Non-pigmented ciliary epithelial cell (primary cell): ENCODE measurements at regions not wholly inside any gene's neighbourhood (a gene's known extent, or its start where the extent isn't known, plus 50 kb on each side); places are given as distances from the start of the nearest gene placed in this dataset.
"Not testable (repeated sequence)": the region's sequence is repeated elsewhere in the genome, so short reads cannot be mapped to it uniquely, and the experiment has no call there.

Experiments
- DNase-seq: peaks from one replicate; pipeline ENCODE4 v3.0.0-alpha.2; 2010; ENCODE audit warnings: low read depth

GRCh38 chr11:14573539-14574057 lies 53.4 kb upstream of the PSMA1 start:
- not testable (repeated sequence) for DNase-seq

DNA sequence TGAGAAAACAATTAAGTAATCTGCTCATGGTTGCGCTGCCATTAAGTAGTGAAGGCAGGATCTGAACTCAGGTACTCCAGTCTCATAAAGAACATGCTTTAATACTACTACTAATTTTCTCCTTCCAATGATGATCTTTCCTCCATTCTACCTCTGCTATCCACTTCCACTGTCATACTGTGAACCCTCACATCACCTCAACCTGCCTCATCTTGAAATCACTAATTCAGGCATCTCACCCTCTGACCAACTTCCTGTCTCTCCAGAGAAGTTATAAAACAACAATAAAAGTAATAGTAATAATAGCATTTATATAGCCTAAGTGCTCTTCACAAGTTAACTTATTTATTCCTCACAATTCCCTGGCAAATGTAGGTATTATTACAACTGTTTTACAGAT lies 57.1 kb upstream of the PSMA1 start:
- DNase-seq: no peak

GRCh38 chr11:14577835-14578529 lies 57.8 kb upstream of the PSMA1 start:
- DNase-seq: no peak

GRCh38 chr11:14578541-14578956 lies 58.4 kb upstream of the PSMA1 start:
- peak; percentile 27 for DNase-seq

DNA sequence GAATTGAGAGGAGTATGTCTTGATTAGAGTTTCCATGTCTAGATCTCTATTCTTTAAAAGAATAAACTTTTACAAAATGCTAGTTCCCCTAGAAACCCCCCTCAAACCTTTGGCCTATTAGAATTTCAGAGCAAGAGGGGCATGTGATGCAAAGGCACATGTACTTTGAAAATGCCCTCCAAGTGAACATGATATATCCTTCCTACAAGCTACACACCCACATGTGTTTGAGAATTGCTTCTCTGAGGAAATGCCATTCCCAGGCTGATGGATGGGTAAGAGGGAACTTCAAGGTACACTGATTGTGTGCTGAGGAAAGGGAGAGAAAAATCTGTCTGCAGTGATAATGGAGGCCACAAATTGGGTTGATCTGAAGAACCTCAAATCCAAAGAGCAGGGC lies 59.5 kb upstream of the PSMA1 start:
- no peak for DNase-seq

DNA sequence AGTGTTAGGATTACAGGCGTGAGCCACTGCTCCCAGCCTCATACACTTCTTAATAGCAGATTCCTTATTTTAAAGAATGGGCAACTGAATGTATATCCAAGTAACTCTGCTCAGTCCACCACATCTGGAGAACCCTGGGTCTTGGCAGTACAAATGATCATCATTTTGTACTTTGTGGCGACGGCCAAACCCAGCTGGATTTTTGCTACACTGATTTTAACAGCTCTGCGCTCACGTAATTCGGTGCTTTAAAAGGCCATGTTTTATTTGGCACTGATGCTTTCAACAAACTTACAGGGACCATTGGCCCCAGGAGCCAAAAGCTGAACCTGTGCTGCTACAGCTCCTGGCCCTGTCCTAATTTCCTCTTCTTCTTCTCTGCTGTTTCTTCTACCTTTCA lies 60.8 kb upstream of the PDE3B start:
- no peak for DNase-seq

DNA sequence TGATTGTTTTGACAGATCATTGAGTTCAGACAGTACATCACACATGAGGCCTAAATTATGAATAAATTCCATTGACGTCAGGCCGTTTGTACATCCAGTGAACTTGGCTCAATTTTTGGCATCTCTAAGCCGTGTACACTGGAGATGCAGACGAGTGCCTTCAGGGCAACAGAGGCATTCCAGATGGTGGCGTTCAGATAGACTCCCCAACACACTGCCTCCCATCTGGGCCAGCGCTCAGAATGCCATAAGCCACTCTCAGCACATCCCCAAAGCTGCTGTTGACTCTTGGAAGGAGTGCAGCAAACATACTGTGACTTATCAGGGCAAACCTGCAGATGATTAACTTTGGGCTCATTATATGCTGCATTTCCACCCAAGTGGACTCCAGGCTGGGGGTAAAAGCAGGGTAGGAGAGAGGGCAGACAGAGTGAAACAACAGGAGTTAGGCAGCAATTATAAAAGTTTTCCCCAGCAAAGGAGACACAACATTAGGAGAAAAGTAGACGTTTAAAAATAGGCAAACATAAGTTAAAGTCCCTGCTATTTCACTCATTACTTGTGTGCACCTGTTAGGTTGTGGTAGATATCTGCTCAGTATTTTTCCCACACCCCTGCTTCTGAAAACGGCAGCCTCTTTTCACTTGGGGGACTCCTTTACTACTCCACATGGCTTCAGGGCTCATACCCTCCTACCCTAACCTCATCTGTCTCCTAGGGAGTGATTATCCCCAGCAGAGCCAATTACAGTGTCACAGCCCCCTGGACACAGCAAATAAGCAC lies 60.2 kb upstream of the PDE3B start:
- no peak for DNase-seq

DNA sequence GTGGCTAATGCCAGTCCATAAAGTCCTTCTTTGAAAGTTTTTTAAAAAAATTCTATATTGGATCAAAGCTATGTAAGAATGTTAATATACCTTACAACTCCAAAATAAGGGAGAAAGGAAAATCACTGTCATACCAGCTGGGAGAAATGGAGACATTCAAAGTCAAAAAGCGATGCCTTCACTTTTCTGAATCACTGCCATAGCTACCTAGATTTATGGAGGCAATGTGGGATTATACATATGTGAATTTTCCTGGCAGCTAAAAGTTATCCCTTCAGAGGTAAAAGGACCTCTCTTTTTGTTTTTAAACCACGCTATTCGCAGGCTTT lies 59.6 kb upstream of the PDE3B start:
- DNase-seq: no peak

GRCh38 chr11:14584595-14584994 lies 59.0 kb upstream of the PDE3B start:
- no peak for DNase-seq

DNA sequence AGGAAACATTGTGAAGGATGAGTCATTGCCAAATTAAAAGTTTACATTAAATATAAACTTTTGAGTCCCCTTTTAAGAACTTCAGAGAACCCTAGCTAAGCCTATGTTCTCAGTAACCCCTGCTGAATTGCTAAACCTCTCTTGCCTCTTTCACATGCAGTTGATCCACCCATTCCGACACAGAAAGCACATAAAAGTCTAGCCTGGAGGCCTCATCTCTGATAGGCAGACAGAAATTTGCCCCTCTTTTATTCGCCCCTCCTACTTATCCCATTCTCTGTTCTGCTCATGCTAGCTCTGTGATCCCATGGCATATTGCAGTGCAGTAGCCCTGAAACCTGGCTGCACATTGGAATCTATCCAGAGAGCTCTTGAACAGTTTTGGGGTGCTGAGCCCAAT lies 58.2 kb upstream of the PDE3B start:
- no peak for DNase-seq

GRCh38 chr11:14587258-14587657 lies 56.3 kb upstream of the PDE3B start:
- DNase-seq: no peak

- no peak for DNase-seq
Measured at GRCh38 chr11:14588681-14589080, 54.9 kb upstream of the PDE3B start.

- DNase-seq: no peak
Measured at GRCh38 chr11:14589421-14589820, 54.2 kb upstream of the PDE3B start.

- DNase-seq: not testable (repeated sequence)
Measured at GRCh38 chr11:14591046-14591445, 52.6 kb upstream of the PDE3B start.

- DNase-seq: no peak
Measured at GRCh38 chr11:14593671-14594070, 49.9 kb upstream of the PDE3B start.
